BJ (cell line): ENCODE measurements at regions not wholly inside any gene's neighbourhood (a gene's known extent, or its start where the extent isn't known, plus 50 kb on each side); places are given as distances from the start of the nearest gene placed in this dataset.
A peak's percentile ranks its signal among the peaks of the same experiment; 100 is the strongest.

ENCODE experiments used
- CTCF ChIA-PET: fragments of 350-600 bp; formaldehyde crosslinking; extraction: SDS; loops from one replicate; lab custom pipeline; 2021; ENCODE audit warnings: antibody characterized with exemption, inconsistent platforms; lab: Yijun Ruan, JAX
- POLR2A ChIA-PET: fragments of 300-600 bp; sonication (Branson Sonifier 250); formaldehyde crosslinking; extraction: SDS; loops from one replicate; lab custom pipeline; 2021; ENCODE audit warnings: antibody characterized with exemption; lab: Charles Lee
- DNase-seq: peaks from one replicate; pipeline ENCODE4 v3.0.0-alpha.2; 2011; ENCODE audit warnings: low read depth
- H3K27me3 ChIP-seq: 2 replicates; pipeline ENCODE4 v1.6.0; 2011; ENCODE audit warnings: low read length; ENCODE audit not compliant: control insufficient read depth, insufficient read depth
- H3K36me3 ChIP-seq: 2 replicates; pipeline ENCODE4 v1.5.1; 2011; ENCODE audit warnings: low read length; ENCODE audit not compliant: control insufficient read depth, insufficient read depth
- H3K4me3 ChIP-seq: 2 replicates; pipeline ENCODE4 v1.5.1; 2011; ENCODE audit warnings: low read depth, mild to moderate bottlenecking, control low read depth, low read length
- CTCF ChIP-seq: IDR thresholded peaks from 2 replicates; pipeline ENCODE4 v1.5.1; 2011; ENCODE audit warnings: low read depth, mild to moderate bottlenecking, control low read depth, inconsistent platforms, low read length, moderate library complexity; ENCODE audit not compliant: insufficient read depth

GRCh38 chr9:76557674-76558225, 98.8 kb downstream of the GCNT1 start:
- H3K4me3 ChIP-seq = no peak overlapping the region
- ChIA-PET POLR2A (no interaction called here), CTCF (interaction anchor here (1.2 kb wide), 2 partner anchors 34 to 89 kb away, joined by 3 read pairs; no protein-coding TSS in a partner anchor)
- H3K27me3 ChIP-seq = no peaks in the 10 kb centered on the region
- no peak for TF ChIP-seq CTCF
- H3K36me3 ChIP-seq = no peaks in the 10 kb centered on the region
- DNase-seq = peak; percentile 46

- CTCF ChIA-PET = interaction anchor here (1.2 kb wide), 2 partner anchors 33 to 90 kb away, joined by 3 read pairs; no protein-coding TSS in a partner anchor
Observed at GRCh38 chr9:76558465-76558864, 99.5 kb downstream of the GCNT1 start.

GRCh38 chr9:76559286-76559685, 100.3 kb downstream of the GCNT1 start:
- DNase-seq = no peak
- CTCF ChIA-PET = no interaction called here
- TF ChIP-seq CTCF = no peak
- H3K27me3 ChIP-seq = no peaks in the 10 kb centered on the region
- H3K36me3 ChIP-seq = no peaks in the 10 kb centered on the region
- POLR2A ChIA-PET = interaction anchor here (0.6 kb wide), 1 partner anchor 165 kb away, joined by 3 read pairs; the partner anchor contains the start of gene RFK
- H3K4me3 ChIP-seq = no peak overlapping the region

More at GRCh38 chr9:76558465-76558864, 99.5 kb downstream of the GCNT1 start:
- no peaks in the 10 kb centered on the region for H3K27me3 ChIP-seq
- H3K4me3 ChIP-seq = no peak overlapping the region
- no peak for TF ChIP-seq CTCF
- POLR2A ChIA-PET = interaction anchor here (0.7 kb wide), 1 partner anchor 24 kb away, joined by 3 read pairs; no protein-coding TSS in a partner anchor
- H3K36me3 ChIP-seq = no peaks in the 10 kb centered on the region
- DNase-seq = no peak

- TF ChIP-seq CTCF = no peak
- no peak overlapping the region for H3K4me3 ChIP-seq
- no peak for DNase-seq
- POLR2A ChIA-PET = no interaction called here
- no peaks in the 10 kb centered on the region for H3K27me3 ChIP-seq
- CTCF ChIA-PET = interaction anchor here (0.9 to 1.6 kb wide), 2 partner anchors 20 to 106 kb away, joined by 3 to 4 read pairs; no protein-coding TSS in a partner anchor
- no peaks in the 10 kb centered on the region for H3K36me3 ChIP-seq
Observed at GRCh38 chr9:76560481-76560922, 101.5 kb downstream of the GCNT1 start.

GRCh38 chr9:76561050-76561713, 102.2 kb downstream of the GCNT1 start:
- Histone ChIP-seq H3K27me3 (no peaks in the 10 kb centered on the region), H3K4me3 (no peak overlapping the region), H3K36me3 (no peaks in the 10 kb centered on the region)
- CTCF ChIA-PET = interaction anchor here (0.6 to 1.6 kb wide), 3 partner anchors 21 to 105 kb away, joined by 3 to 4 read pairs (median 3); no protein-coding TSS in a partner anchor
- TF ChIP-seq CTCF = no peak
- POLR2A ChIA-PET = no interaction called here
- no peak for DNase-seq
